RKO (cell line): ENCODE measurements at regions not wholly inside any gene's neighbourhood (a gene's known extent, or its start where the extent isn't known, plus 50 kb on each side); places are given as distances from the start of the nearest gene placed in this dataset.
A peak's percentile ranks its signal among the peaks of the same experiment; 100 is the strongest.

Source experiments
- DNase-seq: peaks from one replicate; pipeline ENCODE4 v3.0.0-alpha.2; 2016; ENCODE audit warnings: low spot score

DNA sequence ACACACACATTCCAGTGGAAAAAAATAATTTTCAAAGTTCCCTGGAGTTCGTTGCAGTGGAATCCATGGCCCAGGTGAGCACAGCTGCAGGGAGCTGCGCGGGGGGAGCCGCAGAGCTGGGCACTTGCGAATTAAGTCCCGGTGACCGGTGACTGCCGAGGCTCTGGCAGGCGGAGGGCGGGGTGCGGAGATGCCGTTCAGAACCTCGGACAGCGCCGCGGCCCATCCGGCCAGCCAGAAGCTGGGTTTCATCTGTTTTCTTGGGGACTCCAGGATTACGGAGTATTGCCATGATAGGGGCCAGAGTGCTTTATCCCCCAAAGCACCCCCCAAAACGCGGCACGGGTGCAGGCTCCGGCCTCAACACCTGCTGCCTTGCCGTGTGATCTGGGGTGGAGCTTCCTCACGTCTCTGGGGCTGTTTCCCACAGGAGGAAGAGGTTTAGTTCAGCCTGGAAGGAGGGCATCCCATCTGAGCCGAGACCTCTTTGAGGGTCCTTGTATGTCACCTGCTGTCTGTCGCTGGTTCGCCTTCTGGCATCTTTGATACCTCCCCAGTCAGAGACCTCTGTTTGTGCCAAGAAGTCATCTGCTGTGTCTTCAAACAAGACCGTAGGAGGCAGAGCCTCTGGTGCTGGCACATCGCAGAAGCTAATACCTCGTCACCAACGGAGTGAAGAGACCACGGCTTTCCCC is 99.4 kb downstream of the YTHDF1 start:
- peak; percentile 22 for DNase-seq

DNA sequence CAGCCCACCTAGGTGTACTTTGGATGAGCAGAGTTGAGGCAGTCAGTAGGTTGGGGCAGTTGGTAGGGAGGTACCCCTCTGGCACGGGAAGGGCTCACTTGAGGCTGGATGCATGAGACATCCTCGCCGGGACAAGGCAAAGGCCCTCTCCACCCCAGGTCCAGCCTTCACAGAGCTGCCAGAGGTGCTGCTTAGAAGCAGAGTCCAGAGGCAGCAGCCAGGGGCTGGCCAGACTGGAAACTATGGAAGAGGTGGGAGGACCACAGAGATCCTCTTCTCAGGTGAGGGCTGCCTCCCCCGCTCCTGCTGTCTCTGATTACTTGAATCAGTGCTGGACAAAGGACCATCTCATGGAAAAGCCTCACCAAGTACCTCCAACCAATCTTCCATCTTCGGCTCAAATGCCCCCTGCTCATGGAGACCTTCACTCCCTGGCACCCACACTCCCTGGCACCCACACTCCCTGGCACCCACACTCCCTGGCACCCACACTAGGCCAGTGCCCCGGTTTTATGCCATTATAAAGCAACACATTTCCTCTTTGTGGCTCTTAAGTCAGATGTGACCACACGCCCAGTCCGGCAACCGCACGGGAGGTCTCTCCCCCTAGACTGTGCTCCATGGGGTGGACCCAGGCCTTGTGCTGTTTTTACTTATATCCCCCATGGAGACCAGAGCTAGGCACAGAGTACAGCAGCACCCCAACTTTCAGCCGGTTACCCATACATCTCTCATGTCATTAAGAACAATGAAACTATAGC is 100.1 kb downstream of the YTHDF1 start:
- no peak for DNase-seq

DNA sequence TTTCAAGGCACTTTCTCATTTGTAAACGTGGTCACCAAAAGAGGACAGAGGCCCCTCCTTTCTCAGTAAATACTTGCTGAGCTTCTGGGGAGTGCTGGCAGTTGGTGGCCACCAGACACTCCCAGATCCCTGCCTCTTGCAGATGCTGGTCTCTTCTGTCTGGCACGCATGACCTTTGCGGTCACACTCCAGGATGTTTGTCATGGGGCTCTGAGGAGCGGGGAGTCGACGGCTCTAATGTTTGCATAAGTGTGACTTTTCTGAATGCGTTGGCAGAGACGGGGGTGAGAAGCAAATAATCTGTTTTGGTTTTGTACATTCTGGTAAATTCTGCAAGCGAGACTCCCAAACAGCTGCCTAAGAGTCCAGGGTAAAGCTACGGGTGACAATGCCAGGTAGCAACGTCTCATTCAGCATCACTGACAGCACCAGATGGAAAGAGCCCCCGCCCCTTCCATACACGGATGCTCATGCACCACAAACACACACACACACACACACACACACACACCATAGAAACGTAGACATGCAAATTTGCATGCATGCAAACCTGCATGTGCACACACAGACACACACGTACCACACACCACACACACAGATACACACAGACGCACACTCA is 101.1 kb downstream of the YTHDF1 start:
- no peak for DNase-seq

DNA sequence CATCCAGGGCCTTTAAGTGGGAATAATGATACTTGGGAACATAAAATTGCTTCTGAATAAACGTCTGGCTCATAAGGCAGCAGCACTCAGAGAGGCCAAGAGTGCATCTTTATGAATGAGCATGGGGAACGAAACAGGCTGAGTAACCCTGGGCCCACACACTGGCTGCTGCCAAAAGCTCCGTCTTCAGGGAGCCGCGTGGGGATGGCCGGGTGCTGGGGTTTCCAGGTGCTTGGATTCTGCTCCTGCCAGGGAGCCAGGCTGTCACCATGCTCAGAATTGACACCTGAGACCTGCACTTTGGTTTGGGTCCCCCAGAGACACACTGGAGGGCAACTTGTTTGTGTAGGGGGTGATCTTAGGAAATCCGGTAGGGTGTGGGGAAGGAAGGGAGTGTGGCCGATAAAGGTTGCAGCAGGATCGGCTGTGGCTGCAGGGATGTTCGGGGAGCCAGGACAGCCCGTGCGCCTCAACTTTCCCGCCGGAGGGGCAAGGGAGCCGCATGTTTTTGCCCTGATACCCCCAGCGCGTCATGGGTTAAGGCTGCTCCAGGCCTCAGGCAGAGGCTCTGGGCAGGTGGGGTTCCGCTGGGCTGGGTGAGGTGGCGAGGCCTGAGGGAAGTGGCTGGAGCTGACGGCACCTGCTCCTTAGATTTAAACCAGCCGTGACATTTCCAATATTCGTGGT is 101.8 kb downstream of the YTHDF1 start:
- DNase-seq: no peak

DNA sequence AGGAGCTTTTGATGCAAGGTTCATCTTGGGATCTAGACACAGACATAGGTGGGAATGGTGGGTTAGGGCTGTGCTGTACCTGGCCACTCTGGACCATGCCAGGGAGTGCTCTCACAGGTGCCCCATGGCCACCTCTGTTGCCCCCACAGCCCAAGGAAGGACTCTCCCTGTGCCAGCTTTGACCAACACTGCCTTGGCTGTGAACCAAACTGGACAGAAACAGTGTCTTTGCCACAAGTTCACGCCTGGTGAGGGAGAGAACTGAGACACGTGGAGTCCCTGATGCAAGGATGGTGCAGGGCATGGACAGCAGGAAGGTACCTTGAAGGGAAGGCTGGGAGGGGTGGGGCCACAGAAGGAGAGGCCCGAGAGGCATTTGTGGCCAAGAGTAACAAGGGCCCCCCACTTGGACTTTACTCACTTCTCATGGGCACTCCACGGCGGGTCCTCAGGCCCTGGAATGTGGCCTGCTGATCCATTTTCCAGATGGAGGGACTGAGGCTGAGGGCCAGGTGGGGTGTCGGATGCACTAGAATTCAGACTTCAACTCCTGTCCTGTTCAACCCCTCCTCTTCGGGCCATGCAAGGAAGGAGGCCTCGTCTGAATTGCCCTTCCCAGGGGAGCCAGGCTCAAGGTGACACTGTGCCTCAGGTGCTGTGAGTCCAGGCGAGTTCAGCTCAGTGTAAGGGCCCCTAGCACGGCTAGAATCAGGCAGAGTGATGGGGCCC is 103.3 kb downstream of the YTHDF1 start:
- DNase-seq: no peak

DNA sequence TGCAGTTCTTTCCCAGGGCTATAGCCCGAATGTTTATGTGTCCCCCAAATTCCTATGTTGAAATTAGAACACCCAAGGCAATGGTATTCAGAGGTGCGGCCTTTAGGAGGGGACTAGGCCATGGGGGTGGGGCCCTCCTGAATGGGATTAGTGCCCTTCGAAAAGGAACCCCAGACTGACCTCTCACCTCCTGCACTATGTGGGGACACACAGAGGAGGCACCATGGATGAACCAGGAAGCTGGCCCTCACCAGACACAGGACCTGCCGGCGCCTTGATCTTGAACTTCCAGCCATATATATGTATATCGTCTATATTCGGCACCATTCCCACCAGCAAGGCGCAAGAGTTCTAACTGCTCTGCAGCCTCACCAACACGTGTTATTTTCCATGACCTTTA is 101.5 kb upstream of the BHLHE23 start:
- no peak for DNase-seq

DNA sequence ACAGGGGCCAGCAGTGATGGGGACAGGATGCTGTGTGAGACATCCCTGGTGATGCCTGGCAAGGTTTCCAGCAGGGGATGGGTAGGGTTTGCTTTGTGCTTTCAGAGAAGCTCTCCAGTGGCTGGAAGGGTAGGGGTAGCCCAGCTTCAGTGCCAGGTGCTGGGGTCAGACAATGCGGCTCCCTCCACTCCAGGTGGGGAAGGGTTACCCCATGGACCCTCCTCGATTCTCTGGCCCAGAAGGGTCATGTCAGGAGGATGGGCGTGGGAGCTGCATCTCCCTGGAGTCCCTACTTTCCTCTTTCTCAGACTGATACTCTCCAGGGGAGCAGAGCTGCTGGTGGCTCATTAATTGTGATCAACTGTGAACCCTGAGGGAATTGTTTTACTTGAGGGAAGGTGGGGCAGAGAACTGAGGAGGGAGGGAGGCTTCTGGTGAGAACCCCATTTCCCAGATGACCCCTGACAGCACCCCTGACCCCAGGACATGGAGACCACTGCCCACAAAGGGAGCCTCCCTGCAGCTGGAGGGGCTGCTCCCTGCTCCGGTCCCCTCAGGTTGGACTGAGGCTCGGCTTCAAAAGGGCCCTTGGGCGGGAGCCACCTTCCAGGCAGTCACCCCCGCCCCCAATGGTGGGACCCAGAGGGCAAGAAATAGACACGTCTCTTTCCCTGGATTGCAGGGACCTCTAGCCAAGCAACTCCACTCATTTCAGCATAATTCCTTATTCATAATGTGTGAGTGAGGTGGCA is 100.9 kb upstream of the BHLHE23 start:
- no peak for DNase-seq

DNA sequence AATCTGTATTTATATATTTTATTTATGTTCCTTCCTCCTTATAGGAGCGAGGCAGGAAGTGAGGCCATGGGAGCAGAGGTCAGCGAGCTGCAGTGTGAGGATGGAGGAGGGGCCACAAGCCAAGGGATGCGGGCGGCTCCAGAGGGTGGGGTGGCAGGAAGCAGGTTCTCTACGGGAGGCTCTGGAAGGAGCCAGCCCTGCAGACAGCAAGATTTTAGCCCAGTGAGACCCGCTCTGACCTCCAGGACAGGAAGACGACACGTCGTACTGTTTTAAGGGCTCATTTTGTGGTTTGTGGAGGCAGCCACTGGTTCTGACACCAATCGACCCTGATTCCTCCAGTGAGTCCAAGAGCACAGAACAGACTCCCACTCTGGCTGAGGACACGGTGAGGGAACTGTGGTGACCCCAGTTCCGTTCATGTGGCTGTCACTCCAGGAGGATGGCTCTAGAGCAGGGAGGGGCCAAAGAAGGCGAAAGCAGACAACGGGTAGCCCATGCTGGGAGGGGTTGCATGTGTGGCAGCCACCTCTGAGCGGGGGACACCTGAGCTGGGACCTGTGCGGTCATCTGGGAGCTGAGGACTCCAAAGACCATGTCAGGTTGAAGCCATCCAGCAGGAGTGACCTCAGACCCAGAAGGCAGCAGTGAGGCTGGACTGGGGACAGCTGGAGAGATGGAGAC is 100.1 kb upstream of the BHLHE23 start:
- DNase-seq: no peak

DNA sequence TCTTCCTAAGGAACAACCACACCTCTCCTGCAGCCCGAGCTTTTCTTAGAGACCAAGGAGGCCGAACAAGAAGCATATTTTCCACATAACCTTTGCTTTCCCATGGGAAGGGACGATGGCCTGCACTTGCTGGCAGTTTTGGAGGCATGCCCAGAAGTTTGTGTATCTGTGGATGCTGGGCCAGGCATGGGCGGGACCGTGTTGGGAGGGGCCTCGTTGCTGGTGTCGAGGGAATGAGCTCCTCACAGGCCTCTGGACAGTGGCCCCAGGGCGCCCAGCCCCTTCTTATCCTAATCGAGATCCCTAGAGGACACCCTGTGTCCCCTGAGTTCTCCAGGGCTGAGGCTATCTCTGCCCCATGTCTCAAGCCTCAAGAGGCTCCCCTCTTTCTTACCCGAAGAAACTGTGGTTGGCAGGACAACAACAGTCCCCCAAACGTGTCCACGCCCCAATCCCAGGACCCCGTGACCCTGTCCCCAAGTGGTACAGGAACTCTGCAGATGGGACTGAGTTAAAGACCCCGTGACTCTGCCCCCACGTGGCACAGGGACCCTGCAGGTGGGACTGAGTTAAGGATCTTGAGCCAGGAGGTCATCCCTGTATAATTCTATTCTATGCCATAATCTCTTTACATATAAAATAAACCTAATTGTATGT is 99.5 kb upstream of the BHLHE23 start:
- DNase-seq: no peak

DNA sequence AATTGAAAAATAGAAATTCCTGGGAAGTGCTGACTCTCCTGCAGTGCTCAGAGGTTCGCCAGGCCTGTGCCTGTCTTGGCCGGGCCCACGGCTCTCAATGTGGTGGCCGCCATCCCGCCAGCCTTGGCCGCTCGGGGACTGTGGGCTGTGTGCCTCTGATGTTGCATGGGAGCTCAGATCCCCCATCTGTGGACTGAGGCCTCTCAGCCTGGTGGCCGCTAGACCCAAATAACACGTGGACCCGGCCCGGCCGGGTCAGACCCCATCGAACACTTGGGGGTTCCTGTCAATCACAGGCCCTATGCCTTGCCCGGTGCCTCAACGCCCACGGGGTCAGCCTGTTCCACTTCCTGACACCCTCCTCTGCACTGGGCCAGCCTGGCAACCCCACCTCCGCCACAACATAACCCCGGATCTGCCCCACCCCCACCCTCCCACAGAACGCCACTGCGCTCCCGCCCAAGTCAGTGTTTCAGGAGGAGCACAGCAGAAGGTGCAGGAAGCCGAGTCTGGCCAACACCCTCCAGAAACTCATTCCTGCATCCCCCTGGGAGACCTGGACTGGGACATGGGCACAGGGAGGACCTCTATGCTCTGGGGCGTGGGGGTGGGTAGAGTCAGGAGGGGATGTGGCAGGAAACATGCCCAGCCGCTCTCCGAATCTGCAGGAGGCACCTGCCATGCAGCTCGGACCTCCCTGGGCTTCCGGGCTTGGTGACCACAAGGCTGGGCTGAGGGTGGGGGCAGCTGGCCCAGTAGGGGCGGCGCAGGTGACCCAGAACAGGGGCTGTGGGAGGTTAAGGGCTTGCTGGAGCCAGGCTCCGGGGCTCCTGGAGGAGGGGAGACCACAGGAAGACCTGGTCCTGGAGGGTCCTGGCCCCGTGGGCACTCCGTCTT is 98.7 kb upstream of the BHLHE23 start:
- no peak for DNase-seq

DNA sequence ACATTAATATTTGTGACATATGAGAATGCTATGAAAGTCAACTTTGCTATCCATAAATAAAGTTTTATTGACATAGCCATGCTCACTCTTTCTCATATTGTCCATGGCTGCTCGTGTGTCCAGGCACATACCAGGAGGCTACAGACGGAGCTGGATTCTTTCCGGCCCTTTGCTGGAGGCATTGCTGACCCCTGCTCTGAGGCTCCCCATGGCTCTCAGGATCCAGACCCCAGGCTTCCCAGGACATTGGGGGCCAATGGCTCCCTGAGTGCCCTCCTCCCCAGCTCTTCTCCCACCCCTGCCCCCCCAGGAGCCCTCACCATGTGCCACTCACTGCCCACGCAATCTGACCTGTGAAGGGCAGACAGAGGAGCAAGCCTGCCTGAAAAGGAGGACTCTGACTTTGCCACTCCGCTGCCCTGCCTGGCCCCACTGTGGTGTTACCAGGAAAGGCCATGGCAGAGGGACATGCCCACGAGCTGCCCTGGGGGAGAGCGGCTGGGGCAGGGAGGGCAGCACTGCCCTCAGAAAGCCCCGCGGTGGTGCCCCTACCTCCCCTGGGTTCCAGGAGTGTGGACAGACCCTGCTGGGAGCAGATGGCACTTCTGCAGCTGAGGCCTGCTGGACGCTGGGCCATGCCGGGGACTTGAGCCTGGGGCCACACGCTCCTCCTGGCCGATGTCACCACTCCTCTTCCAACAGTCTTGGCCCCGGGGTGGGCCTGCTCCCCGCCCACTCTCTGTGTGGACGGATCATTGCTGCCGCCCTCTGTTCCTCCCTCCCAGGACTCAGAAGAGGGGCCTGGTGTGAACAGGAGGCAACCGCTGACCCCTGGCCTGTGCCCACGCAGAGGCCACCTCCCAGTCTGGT is 97.8 kb upstream of the BHLHE23 start:
- DNase-seq: no peak

DNA sequence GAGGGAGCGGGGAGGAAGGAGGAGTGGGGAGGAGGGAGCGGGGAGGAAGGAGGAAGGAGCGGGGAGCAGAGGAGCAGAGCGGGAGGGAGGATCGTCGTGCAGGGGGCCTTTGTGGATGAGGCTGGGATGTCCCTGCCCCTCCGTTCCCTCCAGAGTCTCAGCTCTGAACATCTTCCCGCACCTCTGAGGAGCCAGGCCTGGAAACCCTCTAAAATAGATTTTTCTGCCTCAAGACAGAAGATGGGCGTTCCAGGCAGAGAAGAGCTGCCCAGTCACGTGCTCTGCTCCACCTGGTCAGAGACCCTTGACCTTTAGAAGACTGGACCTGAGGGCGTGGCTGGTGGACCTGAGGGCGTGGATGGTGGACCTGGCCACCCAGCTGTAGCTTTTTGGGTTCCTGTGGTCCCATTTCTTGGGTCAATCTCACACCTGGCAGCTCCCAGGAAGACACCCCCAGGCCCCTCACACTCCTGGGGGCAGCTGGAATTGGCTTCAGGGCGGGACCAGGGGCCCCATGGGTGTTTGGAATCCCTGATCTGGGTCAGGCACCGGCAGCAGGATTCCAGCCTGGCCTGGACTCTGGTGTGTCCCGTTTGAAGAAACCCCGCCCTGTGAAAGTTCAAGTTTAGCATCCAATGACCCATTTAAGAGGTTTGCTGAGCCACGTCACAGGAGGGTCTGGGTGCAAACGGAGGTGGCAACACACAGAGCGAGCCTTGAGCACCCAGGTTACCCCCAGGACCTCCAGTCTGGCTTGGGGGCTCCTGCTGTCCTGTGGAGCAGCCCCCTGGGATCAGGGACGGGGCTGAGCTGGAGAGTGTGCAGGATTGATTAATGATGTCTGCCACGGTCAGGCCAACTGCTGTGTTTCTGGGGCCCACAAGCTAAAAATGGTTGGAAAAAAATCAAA is 96.9 kb upstream of the BHLHE23 start:
- DNase-seq: peak; percentile 26

DNA sequence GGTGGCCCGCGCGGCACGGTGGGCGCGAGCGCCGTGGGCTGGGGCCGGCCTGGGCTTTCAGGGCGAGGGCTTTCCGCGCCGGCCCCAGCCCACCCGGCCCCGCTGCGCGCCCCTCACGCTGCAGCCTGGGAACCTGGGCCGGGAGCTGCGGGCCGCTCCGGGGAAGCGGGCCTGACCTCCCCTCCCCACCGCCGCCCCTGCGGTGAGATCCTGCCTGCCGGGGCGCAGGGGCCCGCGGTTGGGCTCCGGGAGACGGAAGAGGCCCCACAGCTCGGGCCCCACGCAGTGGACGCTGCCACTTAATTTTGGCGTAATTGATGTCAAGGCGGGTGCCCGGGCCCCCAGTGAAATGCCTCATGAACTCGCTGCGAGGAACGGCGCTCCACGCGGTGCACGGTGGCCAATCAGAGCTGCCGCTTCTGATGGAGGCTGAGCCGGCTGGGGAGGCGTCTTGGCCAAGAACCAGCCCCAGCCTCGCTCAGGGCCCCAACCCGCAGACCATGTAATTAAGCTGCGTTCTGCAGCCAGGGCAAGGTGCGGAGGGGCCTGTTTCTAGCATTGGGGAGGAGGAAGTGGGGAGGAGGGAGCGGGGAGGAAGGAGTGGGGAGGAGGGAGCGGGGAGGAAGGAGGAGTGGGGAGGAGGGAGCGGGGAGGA is 96.1 kb upstream of the BHLHE23 start:
- DNase-seq: no peak

DNA sequence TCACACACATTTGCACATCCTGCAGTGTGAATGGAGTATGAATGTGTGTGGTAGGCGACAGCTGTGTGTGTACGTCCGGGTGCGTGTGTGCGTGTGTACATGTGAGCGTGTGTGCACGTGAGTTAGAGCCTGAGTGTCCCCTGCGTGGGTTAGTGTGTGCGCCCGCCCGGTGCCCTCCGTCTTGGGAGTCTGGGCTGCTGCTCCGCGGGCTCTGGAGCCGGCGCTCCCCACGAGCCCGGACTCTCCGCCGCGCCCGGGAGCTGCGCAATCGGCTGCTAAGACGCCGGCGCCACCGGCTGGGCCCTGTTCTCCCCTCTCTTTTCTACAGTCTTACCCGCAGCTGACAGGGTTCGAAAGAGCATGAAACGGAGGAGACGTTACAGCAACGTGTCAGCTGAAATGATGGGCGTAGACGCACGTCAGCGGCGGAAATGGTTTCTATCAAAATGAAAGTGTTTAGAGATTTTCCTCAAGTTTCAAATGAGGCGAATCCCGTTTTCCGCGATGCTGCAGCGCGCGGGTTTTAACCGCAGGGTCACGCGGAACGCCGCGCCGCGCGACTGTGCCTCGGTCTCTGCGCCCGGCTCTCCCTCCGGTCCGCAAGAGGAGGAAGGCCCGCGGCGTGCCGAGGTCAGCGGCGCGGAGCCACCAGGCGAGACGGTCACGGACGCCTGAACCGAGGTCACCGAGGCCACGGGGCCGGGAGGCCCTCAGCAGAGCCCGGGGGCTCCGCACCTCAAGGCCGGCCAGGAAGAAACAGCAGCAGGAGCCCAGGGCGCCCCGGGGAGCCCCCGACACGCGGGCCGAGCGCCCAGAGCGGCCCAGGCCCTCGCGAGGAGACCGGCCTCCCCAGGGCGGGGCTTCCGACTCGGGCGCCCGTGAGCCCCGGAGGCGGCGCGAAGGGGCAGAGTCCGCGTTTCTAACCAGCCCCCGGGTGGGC is 95.3 kb upstream of the BHLHE23 start:
- DNase-seq: no peak

DNA sequence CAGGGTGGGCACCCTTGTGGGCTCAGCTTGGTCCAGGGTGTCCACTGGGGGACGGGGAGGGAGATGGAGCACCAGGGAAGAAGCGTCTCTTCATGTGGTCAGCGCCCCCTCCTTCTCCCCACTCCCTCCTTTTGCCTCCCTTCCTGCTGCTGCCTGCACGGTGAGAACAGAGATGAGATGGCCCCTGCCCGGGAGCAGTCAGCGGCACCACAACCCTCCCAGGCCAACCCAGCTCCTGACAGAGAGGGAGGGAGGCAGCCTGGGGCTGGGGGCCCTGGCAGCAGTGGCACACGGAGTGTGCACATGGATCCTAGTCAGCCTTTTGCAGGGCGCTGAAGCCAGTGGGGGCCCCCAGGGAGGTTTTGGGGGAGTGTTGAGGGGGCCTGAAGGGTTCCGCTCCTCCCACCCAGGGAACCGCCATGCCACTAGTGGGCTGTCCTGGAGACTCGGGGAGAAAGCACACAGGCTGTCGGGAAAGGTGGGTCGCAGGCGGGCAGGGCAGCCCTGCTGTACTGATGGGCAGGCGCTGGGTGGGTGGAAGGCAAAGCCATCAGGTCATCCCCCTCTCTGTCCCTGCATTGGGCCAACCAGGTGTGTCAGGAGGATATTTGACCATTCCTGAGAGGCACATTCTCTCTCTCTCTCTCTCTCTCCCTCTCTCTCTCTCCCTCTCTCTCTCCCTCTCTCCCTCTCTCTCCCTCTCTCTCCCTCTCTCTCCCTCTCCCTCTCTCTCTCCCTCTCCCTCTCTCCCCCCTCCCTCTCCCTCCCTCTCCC is 94.3 kb upstream of the BHLHE23 start:
- no peak for DNase-seq
